Frontal cortex (tissue), 3 donors: ENCODE measurements at regions not wholly inside any gene's neighbourhood (a gene's known extent, or its start where the extent isn't known, plus 50 kb on each side); places are given as distances from the start of the nearest gene placed in this dataset.
"Not testable (repeated sequence)": the region's sequence is repeated elsewhere in the genome, so short reads cannot be mapped to it uniquely, and the experiment has no call there.

ENCODE experiments used
- DNase-seq, 2 donors: peaks; one replicate each; pipeline ENCODE4 v3.0.0; 2012; ENCODE audit warnings: low spot score in 2 of 2
- FAIRE-seq: peaks from 2 replicates; lab custom pipeline; 2012; peaks lifted over from hg19 to GRCh38; lab: Jason Lieb, UNC
- donor health status: control.
- donor health status: control.
- donor health status: control.

DNA sequence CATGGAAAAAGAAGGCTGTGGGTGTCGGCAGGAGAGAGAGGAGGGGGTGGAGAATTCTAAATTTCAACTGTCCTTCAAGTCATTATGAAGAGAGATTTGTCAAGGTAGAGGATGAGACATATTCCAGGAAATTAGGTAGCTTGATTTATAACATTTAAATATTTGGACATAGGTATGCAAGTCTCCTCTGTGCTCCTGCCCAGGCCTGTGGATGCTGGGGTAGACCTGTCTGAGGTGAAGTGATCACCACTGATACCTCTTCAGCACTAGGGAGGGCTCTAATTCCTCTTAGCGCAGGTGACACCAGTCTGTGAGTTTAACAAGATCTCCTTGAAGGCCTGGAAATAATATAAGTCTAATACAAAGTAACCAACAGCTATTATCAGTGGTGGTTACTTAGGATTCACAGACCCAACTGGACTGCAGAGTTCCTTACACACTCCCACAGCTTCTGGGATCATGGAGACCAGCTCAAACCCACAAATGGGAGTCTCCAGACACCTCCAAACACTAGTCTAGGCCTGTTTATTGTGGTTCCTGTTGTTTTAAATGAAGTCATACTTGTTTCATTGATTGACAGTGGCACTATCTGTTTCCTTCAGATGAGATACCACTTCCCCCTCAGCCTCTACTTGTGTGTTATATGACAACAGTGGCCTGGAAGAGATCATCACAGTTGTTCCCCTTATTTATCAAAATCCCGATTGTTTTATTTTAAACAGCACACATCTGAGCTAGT, 104.1 kb upstream of the ITPRID2 start:
- FAIRE-seq (no peak), DNase-seq (no peak)

DNA sequence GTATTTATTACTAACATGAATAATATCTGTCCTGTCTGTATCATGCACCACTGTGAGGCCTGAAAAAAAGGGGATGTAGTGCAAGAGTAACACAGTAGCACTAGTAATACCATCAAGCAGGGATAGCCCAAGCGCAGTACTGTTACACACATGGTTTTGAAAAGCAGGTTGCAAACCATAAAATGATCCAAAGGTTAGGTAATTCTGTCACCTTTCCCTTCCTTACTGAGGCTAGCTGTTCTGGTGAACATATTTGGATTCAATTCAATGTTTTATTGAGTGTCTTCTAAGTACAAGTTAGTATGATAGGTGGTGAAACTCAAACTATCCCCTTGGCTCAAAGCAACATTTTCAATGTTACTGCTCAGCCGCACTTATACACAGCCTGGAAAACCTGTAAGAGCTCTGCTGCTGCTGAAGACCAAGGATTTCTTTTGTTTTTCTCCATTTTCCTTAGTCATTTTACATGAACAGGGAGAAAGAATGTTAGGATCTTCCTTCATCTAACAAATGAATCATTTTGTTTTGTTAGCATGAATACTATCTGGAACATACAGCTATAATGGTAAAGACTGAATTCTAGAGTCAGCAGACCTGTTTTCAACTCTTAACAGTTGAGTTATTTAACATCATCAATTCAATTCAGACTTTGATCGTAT, 102.5 kb upstream of the ITPRID2 start:
- FAIRE-seq (no peak), DNase-seq (no peak)

DNA sequence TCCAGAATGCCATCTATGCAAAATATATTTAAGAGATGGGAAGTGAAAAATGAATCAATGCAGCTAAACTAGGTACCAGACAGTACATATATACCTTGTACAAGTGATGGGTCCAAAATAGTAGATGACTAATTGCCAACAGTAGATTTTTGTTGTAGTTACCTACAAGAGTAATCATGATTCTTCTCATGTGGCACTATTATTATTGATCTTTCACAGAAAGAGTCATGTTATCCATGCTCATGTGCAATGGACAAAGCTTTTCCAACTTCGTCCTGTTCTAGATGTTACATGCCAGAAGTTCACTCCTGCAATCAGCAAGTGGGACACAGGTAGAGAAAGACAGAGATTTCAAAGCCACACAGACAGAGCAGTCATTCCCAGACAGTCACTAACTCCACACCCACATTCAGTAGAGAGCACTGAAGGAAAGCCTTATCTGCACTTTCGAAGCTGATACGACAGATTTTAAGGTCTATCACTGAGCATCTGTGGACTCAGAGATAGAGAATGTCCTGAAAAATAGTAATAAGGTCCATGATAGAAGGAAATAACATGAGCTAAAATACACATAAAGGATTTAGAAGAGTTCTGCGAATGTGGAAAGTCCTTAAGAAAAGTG, 101.6 kb upstream of the ITPRID2 start:
- FAIRE-seq = no peak

DNA sequence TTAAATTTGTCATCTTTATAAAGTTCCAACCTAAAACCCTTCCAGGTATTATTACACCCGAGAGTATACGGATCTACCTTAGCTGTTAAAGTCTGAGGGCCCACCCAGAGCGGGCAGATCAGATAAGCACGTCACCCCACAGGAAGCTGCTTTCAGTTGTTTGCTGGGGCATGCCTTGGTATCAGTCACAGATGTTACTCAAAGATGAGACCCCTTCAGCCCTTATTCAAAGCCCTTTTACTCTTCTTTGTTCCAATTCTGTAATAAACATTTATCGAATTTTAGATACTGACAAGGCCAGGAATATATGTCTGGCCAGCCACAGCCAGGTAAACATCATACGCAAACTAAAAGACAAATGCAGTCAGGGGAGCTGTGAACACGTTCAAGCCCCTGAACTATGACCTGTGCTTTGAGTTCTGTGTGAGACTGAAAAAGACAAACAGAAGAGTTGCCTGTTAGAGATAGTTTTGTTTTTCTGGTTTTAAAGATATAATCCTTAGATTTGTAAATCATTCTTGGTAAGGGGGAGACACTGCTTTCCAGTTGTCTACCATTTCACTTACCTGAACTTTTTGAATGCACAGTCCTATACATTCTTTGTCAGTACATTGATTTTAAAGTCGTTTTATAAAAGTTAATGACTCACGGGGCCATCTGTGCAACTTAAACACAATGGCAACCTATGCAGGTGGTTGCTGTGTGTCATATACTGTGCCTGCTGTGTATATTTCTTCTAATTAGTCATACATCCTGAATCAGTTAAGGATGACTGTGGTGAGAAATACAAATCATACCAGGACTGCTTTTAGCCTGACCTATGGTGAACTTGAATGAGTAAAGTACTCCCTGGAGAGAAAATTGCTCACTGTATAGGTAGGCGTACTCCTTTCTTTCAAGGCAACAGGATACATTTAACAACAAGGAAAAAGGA, 100.5 kb upstream of the ITPRID2 start:
- FAIRE-seq (no peak), DNase-seq (no peak)

More for the DNA sequence above, 101.6 kb upstream of the ITPRID2 start:
- no peak for DNase-seq

DNA sequence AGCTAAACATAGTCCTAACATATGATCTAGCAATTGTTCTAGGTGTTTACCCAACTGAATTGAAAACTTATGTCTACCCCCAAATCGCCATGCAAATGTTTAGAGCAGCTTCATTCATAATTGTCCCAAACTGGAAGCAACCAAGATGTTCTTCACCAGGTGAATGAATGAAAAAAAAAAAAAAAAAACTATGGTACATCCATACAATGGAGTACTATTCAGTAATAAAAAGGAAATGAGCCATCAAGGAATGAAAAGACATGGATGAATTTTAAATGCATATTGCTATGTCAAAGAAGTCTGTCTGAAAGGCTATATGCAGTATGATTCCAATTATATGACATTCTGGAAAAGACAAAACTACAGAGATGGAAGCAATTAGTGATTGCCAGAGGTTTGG, 98.6 kb upstream of the ITPRID2 start:
- no peak for FAIRE-seq
- no peak for DNase-seq

DNA sequence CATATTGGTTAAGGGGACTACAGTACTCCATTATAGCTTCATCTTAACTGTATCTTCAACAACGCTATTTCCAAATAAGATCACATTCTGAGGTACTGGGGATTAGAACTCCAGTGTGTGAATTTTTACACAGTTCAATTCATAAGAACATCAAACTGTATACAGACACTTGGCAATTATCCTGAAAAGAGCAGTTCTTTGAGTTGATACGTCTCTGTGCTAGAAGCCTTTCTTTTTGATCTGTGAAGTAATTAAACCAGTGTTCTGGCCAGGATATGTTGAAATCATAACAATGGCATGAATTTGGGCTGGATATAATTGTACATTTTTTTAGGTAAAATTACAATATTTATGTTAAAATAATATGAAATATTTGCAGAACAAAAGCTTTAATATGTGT, 93.5 kb upstream of the ITPRID2 start:
- DNase-seq = no peak
- no peak for FAIRE-seq

DNA sequence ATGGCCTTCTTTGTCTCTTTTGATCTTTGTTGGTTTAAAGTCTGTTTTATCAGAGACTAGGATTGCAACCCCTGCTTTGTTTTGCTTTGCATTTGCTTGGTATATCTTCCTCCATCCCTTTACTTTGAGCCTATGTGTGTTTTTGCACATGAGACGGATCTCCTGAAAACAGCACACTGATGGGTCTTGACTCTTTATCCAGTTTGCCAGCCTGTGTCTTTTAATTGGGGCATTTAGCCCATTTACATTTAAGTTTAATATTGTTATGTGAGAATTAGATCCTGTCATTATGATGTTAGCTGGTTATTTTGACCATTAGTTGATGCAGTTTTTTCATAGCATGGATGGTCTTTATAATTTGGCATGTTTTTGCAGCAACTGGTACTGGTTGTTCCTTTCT, 89.2 kb upstream of the ITPRID2 start:
- not testable (repeated sequence) for DNase-seq, FAIRE-seq

DNA sequence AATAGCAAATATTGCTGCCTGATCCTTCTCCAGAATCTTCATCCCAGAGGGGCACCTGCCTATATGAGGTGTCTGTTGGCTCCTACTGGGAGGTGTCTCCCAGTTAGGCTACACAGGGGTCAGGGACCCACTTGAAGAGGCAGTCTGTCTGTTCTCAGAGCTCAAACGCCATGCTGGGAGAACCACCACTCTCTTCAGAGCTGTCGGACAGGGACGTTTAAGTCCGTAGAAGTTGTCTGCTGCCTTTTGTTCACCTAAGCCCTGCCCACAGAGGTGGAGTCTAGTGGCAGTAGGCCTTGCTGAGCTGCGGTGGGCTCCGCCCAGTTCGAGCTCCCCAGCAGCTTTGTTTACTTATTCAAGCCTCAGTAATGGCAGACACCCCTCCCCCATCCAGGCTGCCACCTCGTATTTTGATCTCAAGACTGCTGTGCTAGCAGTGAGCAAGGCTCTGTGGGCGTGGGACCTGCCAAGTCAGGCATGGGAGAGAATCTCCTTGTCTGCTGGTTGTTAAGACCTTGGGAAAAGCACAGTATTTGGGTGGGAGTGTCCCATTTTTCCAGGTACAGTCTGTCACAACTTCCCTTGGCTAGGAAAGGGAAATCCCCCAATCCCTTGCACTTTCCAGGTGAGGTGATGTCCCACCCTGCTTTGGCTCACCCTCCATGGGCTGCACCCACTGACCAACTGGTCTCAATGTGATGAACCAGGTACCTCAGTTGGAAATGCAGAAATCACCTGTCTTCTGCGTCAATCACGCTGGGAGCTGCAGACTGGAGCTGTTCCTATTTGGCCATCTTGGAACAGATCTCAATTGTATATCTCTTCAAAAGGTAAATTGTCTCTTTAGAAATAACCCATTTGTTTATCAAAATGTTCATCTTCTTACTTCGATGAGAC, 87.4 kb upstream of the ITPRID2 start:
- DNase-seq, FAIRE-seq: not testable (repeated sequence)

DNA sequence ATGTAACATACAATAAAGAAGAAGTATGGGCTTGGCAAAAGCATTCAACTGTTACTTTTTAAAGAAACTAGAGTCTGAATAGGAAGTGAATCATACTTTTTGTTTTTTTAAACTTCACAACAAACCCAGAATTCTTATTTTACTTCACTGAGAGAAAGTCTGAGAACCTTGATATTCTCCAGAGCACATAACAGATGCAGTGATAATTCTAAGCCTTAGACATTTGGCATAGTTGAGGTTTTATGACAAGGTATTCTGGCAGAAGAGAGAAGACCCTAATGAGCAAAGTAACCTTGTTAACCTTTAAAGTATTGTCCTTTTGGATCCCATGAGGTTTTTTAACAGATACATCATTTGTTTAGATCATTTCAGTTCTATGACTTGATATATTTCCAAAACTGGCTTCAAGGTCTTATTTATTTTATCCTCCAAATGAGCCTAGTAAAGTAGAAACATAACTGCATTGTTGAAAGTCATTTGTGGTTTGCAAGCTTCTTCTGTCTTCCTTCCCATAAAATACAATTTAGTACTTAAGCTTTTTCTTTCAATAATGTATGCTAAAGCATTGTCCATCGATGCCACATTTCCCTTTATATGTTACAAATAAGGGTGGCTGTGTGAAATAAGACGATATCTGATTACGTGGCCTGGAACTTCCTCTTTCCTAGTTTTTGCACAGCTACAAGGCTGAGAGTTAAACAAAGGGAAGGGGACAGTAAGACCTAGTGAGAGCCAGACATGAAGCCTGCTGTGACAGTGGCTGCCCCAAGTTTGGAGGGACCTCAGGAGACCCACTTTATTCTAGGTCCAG, 86.1 kb upstream of the ITPRID2 start:
- DNase-seq (no peak), FAIRE-seq (no peak)

DNA sequence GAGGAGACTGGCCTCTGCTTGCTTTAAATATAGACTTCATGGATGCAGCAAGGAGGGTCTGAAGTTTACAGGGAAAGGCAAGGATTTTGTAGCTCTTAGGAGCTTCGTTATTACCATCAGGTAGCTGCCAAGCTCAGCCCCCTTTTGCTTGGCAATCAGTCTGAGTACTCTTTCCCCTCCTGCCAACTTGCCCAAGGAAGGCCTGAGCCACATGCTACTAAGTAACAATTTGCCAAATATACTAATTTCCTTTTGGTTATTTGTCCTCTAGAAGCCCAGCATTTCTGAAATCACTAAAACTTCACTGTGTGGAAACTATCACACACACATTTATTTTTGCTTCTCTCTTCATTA, 85.5 kb upstream of the ITPRID2 start:
- FAIRE-seq = no peak
- DNase-seq = no peak

DNA sequence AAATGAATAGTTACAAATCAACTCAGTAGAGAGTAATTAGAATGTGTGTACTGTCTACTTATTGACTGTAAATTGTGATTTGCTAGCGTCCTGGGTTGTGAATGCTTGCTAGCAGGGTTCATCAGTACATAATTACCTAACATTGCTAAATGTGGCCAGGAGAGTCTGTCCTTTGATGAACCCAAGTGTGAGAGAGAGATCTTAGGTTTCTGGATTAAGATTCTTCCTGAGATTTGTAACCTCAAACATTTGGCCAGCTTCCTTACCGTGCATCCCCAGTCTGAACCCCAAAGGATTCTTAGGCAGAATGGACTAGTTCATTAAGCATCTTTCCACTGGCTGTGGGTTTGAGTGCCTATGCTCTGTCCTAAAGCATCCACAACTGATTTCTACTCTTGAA, 84.0 kb upstream of the ITPRID2 start:
- no peak for DNase-seq
- FAIRE-seq = no peak

DNA sequence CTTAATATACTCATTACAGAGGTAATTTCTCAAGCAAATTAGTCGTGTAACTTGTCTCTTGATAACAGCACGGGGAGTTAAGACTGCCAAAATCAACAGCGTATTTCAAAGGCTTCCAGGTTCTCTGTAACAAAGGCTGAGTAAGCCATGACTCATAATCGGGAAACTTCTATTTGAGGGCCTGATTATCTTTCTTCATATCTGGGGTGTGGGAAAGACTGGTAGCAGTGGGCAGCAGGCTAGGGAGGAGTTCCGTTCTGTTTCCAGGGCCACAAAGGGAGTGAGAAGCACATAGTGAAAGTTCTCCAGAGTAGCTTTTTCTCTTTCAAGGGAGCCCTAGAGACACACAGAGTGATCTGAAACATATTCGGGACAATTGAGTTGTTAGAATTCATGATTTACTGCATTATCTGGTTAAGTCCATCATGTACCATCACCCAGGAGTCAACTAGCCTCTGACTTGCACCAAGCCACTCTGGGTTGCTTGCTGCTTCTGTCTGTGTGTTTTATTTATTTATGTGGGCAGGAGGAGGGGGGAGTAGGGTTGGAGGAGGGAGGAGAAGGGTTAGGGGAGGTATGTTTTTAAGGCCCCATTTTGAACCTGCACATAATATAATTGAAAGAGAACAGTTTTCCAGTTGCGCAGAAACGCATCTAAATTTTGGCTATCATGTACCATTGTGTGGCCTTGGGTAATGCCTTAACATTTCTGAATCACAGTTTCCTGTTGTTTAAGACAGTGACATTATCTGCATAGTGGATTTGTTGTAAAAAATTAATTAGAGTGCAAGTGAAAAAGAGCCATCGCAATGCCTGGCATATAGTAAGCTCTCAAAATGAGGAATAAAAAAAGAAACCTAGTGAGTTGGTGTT, 80.5 kb upstream of the ITPRID2 start:
- DNase-seq (peak in 1 of 2 donors; percentile 22), FAIRE-seq (no peak)

DNA sequence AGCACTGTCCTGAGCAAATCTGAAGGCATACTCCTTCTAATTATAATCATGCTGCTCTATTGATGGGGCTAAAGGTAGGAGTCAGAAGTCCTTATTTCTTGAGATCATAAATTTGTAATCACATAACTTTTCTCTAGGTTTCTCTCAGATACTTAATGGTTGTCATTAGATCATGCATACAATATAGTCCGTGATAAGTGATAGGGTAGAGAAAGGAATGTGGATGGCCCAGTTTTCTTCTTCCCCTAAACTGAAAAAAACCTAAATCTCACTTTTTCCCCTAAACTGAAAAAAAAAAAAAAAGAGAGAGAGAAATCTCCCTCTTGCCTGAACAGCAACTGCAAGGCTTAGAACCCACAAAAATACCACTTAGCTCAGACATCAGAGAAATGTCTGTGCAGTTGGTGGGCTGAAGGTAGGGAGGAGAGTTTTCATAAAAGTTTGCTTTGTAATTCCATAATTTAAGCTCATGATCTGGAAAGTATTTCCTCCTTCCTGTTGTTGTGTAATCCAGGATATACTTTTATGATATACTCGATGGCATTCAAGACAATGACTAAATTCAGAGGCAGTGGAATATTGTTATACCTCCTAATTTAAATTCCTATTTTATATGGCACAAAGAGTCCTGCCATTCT, 79.3 kb upstream of the ITPRID2 start:
- no peak for FAIRE-seq

DNA sequence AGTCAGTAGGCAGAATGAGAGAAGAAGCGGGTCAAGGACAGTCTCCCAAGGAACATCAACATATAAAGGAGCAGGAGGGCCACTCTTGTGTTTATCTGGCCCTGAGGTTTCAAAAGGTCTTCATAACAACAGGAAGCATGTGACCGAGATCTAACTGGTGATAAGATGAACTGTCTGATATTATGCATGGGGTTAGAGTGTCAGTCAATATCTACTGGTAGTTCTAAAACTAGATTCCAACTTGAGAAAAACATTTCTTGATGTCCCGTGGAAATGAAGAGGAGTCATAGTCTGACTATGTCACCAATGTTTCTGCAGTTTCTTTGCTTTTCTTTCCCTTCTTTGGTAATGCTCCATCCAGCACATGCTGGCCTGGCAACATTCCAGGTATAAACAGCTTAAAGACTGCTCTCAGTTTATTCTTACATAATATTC, 77.5 kb upstream of the ITPRID2 start:
- no peak for DNase-seq

More for the DNA sequence above, 79.3 kb upstream of the ITPRID2 start:
- no peak for DNase-seq

DNA sequence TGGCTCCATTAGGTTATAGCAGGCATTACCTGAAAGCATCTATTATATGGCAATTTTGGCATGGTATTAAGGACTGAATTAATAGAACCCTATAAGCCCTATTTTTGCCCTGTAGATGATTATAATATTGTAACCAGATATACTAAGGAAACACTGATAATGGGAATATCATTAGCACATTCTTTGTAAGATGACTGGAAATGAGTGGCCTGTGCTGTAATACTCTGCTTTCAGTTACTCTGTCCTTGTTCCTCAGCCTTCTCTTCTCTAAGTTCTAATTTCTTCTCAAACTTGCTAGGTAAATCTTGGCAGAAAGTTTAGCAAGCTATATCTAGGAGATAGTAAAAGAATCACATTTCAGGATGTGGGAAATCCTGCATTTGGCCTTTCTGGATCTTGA, 74.0 kb upstream of the ITPRID2 start:
- DNase-seq = no peak
- no peak for FAIRE-seq

More for the DNA sequence above, 77.5 kb upstream of the ITPRID2 start:
- FAIRE-seq = no peak

DNA sequence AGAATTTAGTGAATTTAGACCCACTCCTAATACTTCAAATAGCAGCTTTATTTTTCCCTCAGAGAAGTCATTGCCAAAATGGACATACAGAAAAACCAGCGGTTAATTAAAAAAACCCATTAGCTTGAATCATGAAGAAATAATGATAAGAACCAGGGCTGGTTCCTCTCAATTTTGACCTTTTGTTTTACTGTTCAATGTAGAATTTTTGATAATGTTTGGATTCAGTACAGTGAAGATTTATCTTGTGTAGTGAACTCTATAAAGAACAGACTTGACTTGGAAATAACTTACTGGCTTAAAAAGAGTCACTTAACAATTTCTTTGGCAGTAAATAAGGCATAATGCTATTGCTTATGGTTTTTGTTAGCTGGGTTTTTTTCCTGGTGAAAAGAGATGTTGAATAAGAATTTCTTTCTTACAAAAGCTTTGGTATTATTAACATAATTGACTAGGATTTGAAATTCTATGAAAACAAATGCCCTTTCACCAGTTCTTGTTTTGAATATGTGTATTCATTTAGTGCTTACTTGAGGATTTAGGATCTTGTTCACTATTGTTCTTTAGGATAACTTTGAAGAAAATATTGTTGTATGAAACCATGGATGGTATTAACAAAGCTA, 73.4 kb upstream of the ITPRID2 start:
- FAIRE-seq (peak; percentile 15), DNase-seq (no peak)
